B cell (primary cell): ENCODE measurements at regions not wholly inside any gene's neighbourhood (a gene's known extent, or its start where the extent isn't known, plus 50 kb on each side); places are given as distances from the start of the nearest gene placed in this dataset.
"Not testable (repeated sequence)": the region's sequence is repeated elsewhere in the genome, so short reads cannot be mapped to it uniquely, and the experiment has no call there.

Experiments used
- ATAC-seq: fragments of 200-7000 bp; cut with Tn5 transposase; one replicate; pipeline ENCODE4 v1.10.0; 2021; ENCODE audit warnings: low read depth, mild to moderate bottlenecking, moderate number of reproducible peaks, moderate library complexity
- CTCF ChIA-PET: fragments of 350-600 bp; sonication (Branson Sonifier 250); formaldehyde crosslinking; loops from one replicate; lab custom pipeline; 2021; ENCODE audit warnings: antibody characterized with exemption, inconsistent platforms; lab: Charles Lee
- POLR2A ChIA-PET: fragments of 350-600 bp; sonication (Branson Sonifier 250); formaldehyde crosslinking; loops from one replicate; lab custom pipeline; 2021; ENCODE audit warnings: antibody characterized with exemption; lab: Charles Lee
- DNase-seq: peaks from one replicate; pipeline ENCODE4 v3.0.0; 2013
- H2AFZ ChIP-seq: 2 replicates; pipeline ENCODE4 v1.6.1; 2012; ENCODE audit warnings: mild to moderate bottlenecking, low read depth, low read length; ENCODE audit not compliant: insufficient read depth, poor library complexity, severe bottlenecking
- H3K27ac ChIP-seq, 2 donors: 1 replicate in 1 of 2; 2 replicates in 1 of 2; pipeline ENCODE4 v1.5.1; 2012 to 2013; ENCODE audit warnings: low read length in 2 of 2, mild to moderate bottlenecking in 2 of 2, moderate library complexity in 1 of 2
- H3K27me3 ChIP-seq, 4 experiments: fragments of 200-600 bp in 1 of 4; sonication (generic) in 1 of 4; replicated peaks in 1 of 4; 1 replicate in 2 of 4; 2 replicates in 2 of 4; pipeline versions ENCODE4 v1.6.1 to v1.7.0; 2013 to 2016; ENCODE audit warnings: low read length in 3 of 4, mild to moderate bottlenecking in 2 of 4, mixed read lengths in 1 of 4, moderate library complexity in 1 of 4; ENCODE audit not compliant: insufficient read depth in 4 of 4, control insufficient read depth in 3 of 4; ENCODE audit errors: control extremely low read depth in 1 of 4
- H3K36me3 ChIP-seq, 2 experiments: replicated peaks in 1 of 2; 1 replicate in 1 of 2; 2 replicates in 1 of 2; pipeline versions ENCODE4 v1.6.1 to v1.7.1; 2013; ENCODE audit warnings: low read length in 1 of 2; ENCODE audit not compliant: insufficient read depth in 2 of 2, control insufficient read depth in 1 of 2; ENCODE audit errors: control extremely low read depth in 1 of 2, extremely low read depth in 1 of 2
- H3K4me1 ChIP-seq, 2 donors: fragments of 200-600 bp in 1 of 2; sonication (generic) in 1 of 2; 1 replicate in 1 of 2; 2 replicates in 1 of 2; pipeline versions ENCODE4 v1.5.1 to v1.6.1; 2013 to 2017; ENCODE audit warnings: low read length in 2 of 2; ENCODE audit not compliant: control insufficient read depth in 2 of 2, insufficient read depth in 2 of 2
- H3K4me2 ChIP-seq: replicated peaks from 2 replicates; pipeline ENCODE3; 2012; ENCODE audit warnings: mild to moderate bottlenecking, low read depth, low read length; ENCODE audit not compliant: poor library complexity, severe bottlenecking
- H3K4me3 ChIP-seq, 5 experiments: fragments of 200-600 bp in 1 of 5; sonication (generic) in 1 of 5; 1 replicate in 3 of 5; 2 replicates in 2 of 5; pipeline versions ENCODE4 v1.5.1 to v1.7.0; 2011 to 2016; ENCODE audit warnings: low read length in 4 of 5, mild to moderate bottlenecking in 4 of 5, low read depth in 2 of 5, control low read depth in 1 of 5, moderate library complexity in 1 of 5; ENCODE audit not compliant: insufficient read depth in 1 of 5; ENCODE audit errors: control extremely low read depth in 1 of 5, extremely low read depth in 1 of 5
- H3K79me2 ChIP-seq: fragments of 200-600 bp; sonication (generic); one replicate; pipeline ENCODE4 v1.6.0; 2016; ENCODE audit warnings: low read length; ENCODE audit not compliant: control insufficient read depth, insufficient read depth
- H3K9ac ChIP-seq: fragments of 200-600 bp; sonication (generic); 2 replicates; pipeline ENCODE4 v1.6.1; 2017; ENCODE audit warnings: mild to moderate bottlenecking, low read length, moderate library complexity
- H3K9me3 ChIP-seq, 3 donors: one replicate each; pipeline versions ENCODE4 v1.6.1 to v1.7.1; 2013; ENCODE audit warnings: low read length in 2 of 3; ENCODE audit not compliant: control insufficient read depth in 2 of 3, insufficient read depth in 1 of 3; ENCODE audit errors: control extremely low read depth in 1 of 3
- H4K20me1 ChIP-seq: 2 replicates; pipeline ENCODE4 v1.6.0; 2012; ENCODE audit warnings: mild to moderate bottlenecking, low read length; ENCODE audit not compliant: insufficient read depth, control insufficient read depth, poor library complexity, severe bottlenecking
- H3K27ac Mint-ChIP-seq: one replicate; pipeline ENCODE4 v1.8.0; 2021; ENCODE audit warnings: mixed read lengths
- H3K27me3 Mint-ChIP-seq: one replicate; pipeline ENCODE4 v1.8.0; 2021; ENCODE audit warnings: mixed read lengths
- H3K4me1 Mint-ChIP-seq: one replicate; pipeline ENCODE4 v1.8.0; 2021; ENCODE audit warnings: mixed read lengths
- H3K4me3 Mint-ChIP-seq: one replicate; pipeline ENCODE4 v1.8.0; 2021; ENCODE audit warnings: mixed read lengths
- H3K9me3 Mint-ChIP-seq: one replicate; pipeline ENCODE4 v1.8.0; 2022; ENCODE audit warnings: mixed read lengths; ENCODE audit not compliant: insufficient read depth
- CTCF ChIP-seq: fragments of 200-600 bp; IDR thresholded peaks from one replicate; pipeline ENCODE4 v1.8.0; 2022; ENCODE audit warnings: antibody characterized with exemption, mild to moderate bottlenecking
- EZH2 ChIP-seq: IDR thresholded peaks from 2 replicates; pipeline ENCODE4 v1.6.1; 2012; ENCODE audit warnings: borderline replicate concordance, low read depth, mild to moderate bottlenecking, moderate library complexity, low read length; ENCODE audit not compliant: insufficient read depth, poor library complexity, severe bottlenecking
- WGBS: methylation state at CpG from one replicate; pipeline ENCODE4 v1.1.5; 2013; ENCODE audit warnings: missing lambda C conversion rate; ENCODE audit not compliant: insufficient coverage; 5-methylcytosine and 5-hydroxymethylcytosine counted together
- intact Hi-C: fragments of 100-400 bp; cut with micrococcal nuclease; formaldehyde crosslinking; loops from one replicate; pipeline ENCODE4 v1.10.0; 2022

DNA sequence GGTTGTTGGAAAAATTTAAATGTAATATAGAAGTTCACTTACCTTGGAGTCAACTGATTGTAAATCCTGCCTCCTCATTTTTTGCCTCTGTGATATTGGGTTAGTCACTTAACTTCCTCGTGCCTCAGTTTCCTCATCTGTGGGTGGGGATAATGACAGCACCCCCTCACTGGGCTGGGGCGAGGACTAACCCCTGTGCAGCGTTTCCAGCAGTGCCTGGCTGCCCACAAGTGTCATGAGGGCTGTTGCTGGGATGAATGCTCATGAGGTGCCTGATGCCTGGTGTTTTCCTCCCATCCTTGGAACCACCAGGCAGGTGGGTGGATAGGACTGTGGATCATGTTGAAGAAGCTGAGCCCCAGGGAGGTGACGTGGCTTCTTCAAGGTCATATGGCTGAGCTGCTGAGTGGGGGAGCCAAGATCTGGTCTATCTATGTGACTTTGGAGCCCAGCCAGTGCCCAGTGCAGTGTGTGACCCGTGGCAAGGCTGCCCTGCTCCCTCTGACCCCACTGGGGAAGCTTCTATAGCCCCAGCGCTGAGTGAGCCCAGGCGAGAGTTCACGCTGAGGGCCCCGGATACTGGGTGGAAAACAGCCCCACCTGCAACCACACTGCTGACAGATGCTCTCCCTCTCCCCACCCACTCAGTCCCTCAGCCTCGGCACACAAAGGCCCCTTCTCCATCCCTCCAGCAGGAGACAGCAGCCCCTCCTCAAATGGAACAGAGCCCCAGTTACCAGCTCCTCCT, 446.0 kb downstream of the PTPRU start:
- Mint-ChIP-seq H3K27ac (no peak overlapping the region), H3K4me1 (no peaks in the 10 kb centered on the region), H3K4me3 (no peak overlapping the region), H3K27me3 (peaks cover 6% of the 10 kb centered on the region), H3K9me3 (no peaks in the 10 kb centered on the region)
- Histone ChIP-seq H3K4me3 (no peak overlapping the region), H3K9ac (no peak overlapping the region), H3K4me2 (no peak overlapping the region), H3K4me1 (no peaks in the 10 kb centered on the region), H3K27me3 (no peaks in the 10 kb centered on the region), H3K36me3 (no peaks in the 10 kb centered on the region), H3K27ac (no peak overlapping the region), H4K20me1 (no peaks in the 10 kb centered on the region), H3K9me3 (no peaks in the 10 kb centered on the region), H3K79me2 (no peaks in the 10 kb centered on the region), H2AFZ (no peak overlapping the region)
- intact Hi-C loops: no loop called here
- ChIA-PET POLR2A (no interaction called here), CTCF (no interaction called here)
- DNase-seq (no peak), ATAC-seq (no peak)
- 67% methylated on average over 8 of the region's 10 CpGs for WGBS
- TF ChIP-seq CTCF (no peak), EZH2 (no peak)

DNA sequence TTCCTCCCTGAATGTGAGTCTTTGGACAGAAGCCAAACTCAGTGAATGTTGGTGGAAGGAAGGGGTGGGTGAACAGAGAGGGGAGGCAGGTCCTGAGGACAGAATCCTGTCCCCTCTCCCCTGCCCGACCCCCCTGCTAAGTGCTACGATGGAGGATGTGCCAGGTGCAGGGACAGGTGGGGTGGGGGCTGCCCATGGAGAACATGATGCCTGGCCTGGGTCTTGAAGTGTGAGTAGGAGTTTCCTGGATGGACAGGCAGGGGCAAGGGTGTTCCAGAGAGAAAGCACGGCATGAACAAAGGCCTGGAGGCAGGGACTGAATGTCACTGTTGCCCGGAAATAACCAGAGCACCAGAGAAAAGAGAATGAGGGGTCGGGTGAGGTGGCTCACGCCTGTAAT, 445.1 kb downstream of the PTPRU start:
- POLR2A ChIA-PET, H3K4me3 ChIP-seq, H3K27ac ChIP-seq, intact Hi-C loops, H3K4me3 Mint-ChIP-seq, H3K4me1 Mint-ChIP-seq, H3K27me3 Mint-ChIP-seq, H3K79me2 ChIP-seq, H3K4me1 ChIP-seq, H2AFZ ChIP-seq, H3K27me3 ChIP-seq, H3K9me3 ChIP-seq, H4K20me1 ChIP-seq, H3K4me2 ChIP-seq, CTCF ChIA-PET, H3K27ac Mint-ChIP-seq, H3K9ac ChIP-seq, H3K36me3 ChIP-seq, H3K9me3 Mint-ChIP-seq, DNase-seq, ATAC-seq: not testable (repeated sequence)
- 96% methylated on average over 3 of the region's 6 CpGs for WGBS
